Stomach (tissue), 4 donors: ENCODE measurements at regions not wholly inside any gene's neighbourhood (a gene's known extent, or its start where the extent isn't known, plus 50 kb on each side); places are given as distances from the start of the nearest gene placed in this dataset.

ENCODE experiments used
- CTCF ChIP-seq, 7 experiments: fragments of 450-650 bp in 4 of 7; fragments of 200-600 bp in 3 of 7; sonication (generic) in 3 of 7; IDR thresholded peaks; one replicate each; pipeline ENCODE4 v1.5.1; 2016 to 2019; ENCODE audit warnings: antibody characterized with exemption in 7 of 7, control low read depth in 2 of 7, mild to moderate bottlenecking in 1 of 7
- EP300 ChIP-seq: sonication (generic); formaldehyde crosslinking; IDR thresholded peaks from one replicate; pipeline ENCODE4 v1.6.1; 2017; ENCODE audit warnings: antibody characterized with exemption
- POLR2AphosphoS5 ChIP-seq, 3 donors: sonication (generic); formaldehyde crosslinking; IDR thresholded peaks; one replicate each; pipeline ENCODE4 v1.6.1; 2016; ENCODE audit warnings: antibody characterized with exemption in 3 of 3

- no peak for TF ChIP-seq EP300
- TF ChIP-seq CTCF (IDR thresholded peaks at IDR 0.05): no peak
- no peak for TF ChIP-seq POLR2AphosphoS5 (IDR thresholded peaks at IDR 0.05)
These were observed 158.5 kb downstream of the C7orf25 start for GRCh38 chr7:42753367-42753766.
